ENCODE measurements at regions not wholly inside any gene's neighbourhood (a gene's known extent, or its start where the extent isn't known, plus 50 kb on each side); places are given as distances from the start of the nearest gene placed in this dataset.

DNA sequence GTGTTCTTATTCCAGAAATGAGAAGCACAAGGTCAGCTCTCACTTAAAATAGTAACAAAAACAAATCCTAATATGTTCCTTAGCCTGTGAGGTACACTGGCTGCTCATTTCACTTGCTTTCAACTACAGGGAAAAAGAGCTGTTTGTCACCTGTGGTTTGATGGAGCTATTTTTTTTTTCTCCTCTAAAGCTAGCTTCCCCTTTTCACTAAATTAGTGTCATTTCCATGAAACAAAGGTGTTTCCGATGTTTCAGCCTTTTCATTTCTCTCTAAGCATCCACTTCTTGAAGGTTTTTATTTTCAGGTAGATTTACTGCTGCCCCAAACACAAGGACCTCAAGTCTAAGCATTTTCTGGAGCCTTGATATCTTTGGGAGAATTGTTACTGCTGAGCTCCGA is 148.6 kb downstream of the RBMX2 start:
- WGBS, 2 donors (ENCODE audit: low coverage in 1 of 2) = 78 to 83% methylated on average over 2 of the region's 2 CpGs
- H3K27ac ChIP-seq = peak overlapping the region in 3 of 4 donors; percentile 38 to 66 (median 43)

GRCh38 chrX:130552444-130553073 is 150.8 kb downstream of the RBMX2 start:
- Histone ChIP-seq H3K9me3 (no peaks in the 10 kb centered on the region), H3K27me3 (no peaks in the 10 kb centered on the region), H3K27ac (no peak overlapping the region), H3K4me3 (no peak overlapping the region), H3K36me3 (no peaks in the 10 kb centered on the region), H3K4me1 (peaks cover 0 to 9% (median 0%) of the 10 kb centered on the region in 3 donors)
- WGBS, 2 donors (ENCODE audit: low coverage in 1 of 2) = 80 to 84% methylated on average over 2 to 4 of the region's 6 CpGs
- TF ChIP-seq POLR2A (IDR thresholded peaks at IDR 0.05) (no peak), EP300 (IDR thresholded peaks at IDR 0.05) (no peak), CTCF (IDR thresholded peaks at IDR 0.05) (no peak), POLR2AphosphoS5 (IDR thresholded peaks at IDR 0.05) (no peak)
- no peak for ATAC-seq

More for the DNA sequence above, 148.6 kb downstream of the RBMX2 start:
- no peak overlapping the region for H3K4me3 ChIP-seq
- ATAC-seq = no peak
- no peaks in the 10 kb centered on the region for H3K27me3 ChIP-seq
- no peaks in the 10 kb centered on the region for H3K36me3 ChIP-seq
- peaks cover 0 to 9% (median 0%) of the 10 kb centered on the region in 3 donors for H3K4me1 ChIP-seq
- TF ChIP-seq POLR2AphosphoS5 (IDR thresholded peaks at IDR 0.05) (no peak), CTCF (IDR thresholded peaks at IDR 0.05) (no peak), EP300 (IDR thresholded peaks at IDR 0.05) (no peak), POLR2A (IDR thresholded peaks at IDR 0.05) (no peak)
- H3K9me3 ChIP-seq = no peaks in the 10 kb centered on the region

DNA sequence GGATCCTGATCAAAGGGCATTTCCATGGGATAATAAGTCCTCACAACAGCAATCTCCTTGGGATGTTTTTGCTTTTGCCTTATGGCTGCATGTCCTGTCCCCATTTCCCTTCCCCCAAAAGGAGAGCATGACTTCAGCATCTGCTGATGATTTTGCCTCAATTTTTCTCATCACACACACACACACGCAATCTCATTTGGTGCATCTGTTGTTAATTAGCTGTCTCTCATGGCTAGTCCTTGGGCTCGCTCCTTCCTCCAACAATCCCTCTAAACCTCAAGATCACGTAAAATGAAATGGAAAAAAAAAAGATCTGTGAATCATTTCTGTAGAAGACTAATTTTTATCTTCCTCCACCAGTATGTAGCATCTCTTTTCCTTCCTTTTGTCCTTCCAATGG is 153.6 kb downstream of the RBMX2 start:
- H3K27me3 ChIP-seq = no peaks in the 10 kb centered on the region
- H3K36me3 ChIP-seq = no peaks in the 10 kb centered on the region
- H3K27ac ChIP-seq = no peak overlapping the region
- TF ChIP-seq CTCF (IDR thresholded peaks at IDR 0.05) = no peak
- no peak for TF ChIP-seq POLR2AphosphoS5 (IDR thresholded peaks at IDR 0.05)
- TF ChIP-seq EP300 (IDR thresholded peaks at IDR 0.05) = no peak
- TF ChIP-seq POLR2A (IDR thresholded peaks at IDR 0.05) = no peak
- no peak for ATAC-seq
- WGBS, 2 donors (ENCODE audit: low coverage in 1 of 2) = 78% methylated on average over 3 of the region's 3 CpGs; no CpG with 5 or more reads in 1 of the 2 donors
- H3K4me1 ChIP-seq = no peaks in the 10 kb centered on the region
- no peak overlapping the region for H3K4me3 ChIP-seq
- H3K9me3 ChIP-seq = no peaks in the 10 kb centered on the region

- no peak overlapping the region for H3K4me3 ChIP-seq
- WGBS, 2 donors (ENCODE audit: low coverage in 1 of 2) = 53 to 75% methylated on average over 3 of the region's 3 CpGs
- no peaks in the 10 kb centered on the region for H3K9me3 ChIP-seq
- H3K27me3 ChIP-seq = no peaks in the 10 kb centered on the region
- no peak for ATAC-seq
- H3K27ac ChIP-seq = no peak overlapping the region
- no peaks in the 10 kb centered on the region for H3K36me3 ChIP-seq
- no peaks in the 10 kb centered on the region for H3K4me1 ChIP-seq
- TF ChIP-seq EP300 (IDR thresholded peaks at IDR 0.05) (no peak), CTCF (IDR thresholded peaks at IDR 0.05) (no peak), POLR2A (IDR thresholded peaks at IDR 0.05) (no peak), POLR2AphosphoS5 (IDR thresholded peaks at IDR 0.05) (no peak)
These were observed 154.0 kb downstream of the RBMX2 start for GRCh38 chrX:130555757-130556156.

GRCh38 chrX:130556951-130557350 is 155.2 kb downstream of the RBMX2 start:
- Histone ChIP-seq H3K4me3 (no peak overlapping the region), H3K27ac (no peak overlapping the region), H3K9me3 (no peaks in the 10 kb centered on the region), H3K4me1 (no peaks in the 10 kb centered on the region), H3K27me3 (no peaks in the 10 kb centered on the region), H3K36me3 (no peaks in the 10 kb centered on the region)
- WGBS, 2 donors (ENCODE audit: low coverage in 1 of 2) = no CpG with 5 or more reads among the region's 1 CpG
- ATAC-seq = no peak
- TF ChIP-seq POLR2AphosphoS5 (IDR thresholded peaks at IDR 0.05) (no peak), CTCF (IDR thresholded peaks at IDR 0.05) (no peak), EP300 (IDR thresholded peaks at IDR 0.05) (no peak), POLR2A (IDR thresholded peaks at IDR 0.05) (no peak)
